HFFc6 (cell line): ENCODE measurements at regions not wholly inside any gene's neighbourhood (a gene's known extent, or its start where the extent isn't known, plus 50 kb on each side); places are given as distances from the start of the nearest gene placed in this dataset.

Source experiments
- DNase-seq: peaks from one replicate; pipeline ENCODE4 v3.0.0-alpha.2; 2018
- H3K27ac Mint-ChIP-seq: 2 replicates; pipeline ENCODE4 v1.8.0; 2020; ENCODE audit warnings: mild to moderate bottlenecking, mixed read lengths
- H3K27me3 Mint-ChIP-seq: 2 replicates; pipeline ENCODE4 v1.8.0; 2021; ENCODE audit warnings: mild to moderate bottlenecking, moderate library complexity, mixed read lengths; ENCODE audit not compliant: insufficient read depth
- H3K36me3 Mint-ChIP-seq: 2 replicates; pipeline ENCODE4 v1.8.0; 2021; ENCODE audit warnings: low read depth, mixed read lengths
- H3K4me1 Mint-ChIP-seq: 2 replicates; pipeline ENCODE4 v1.8.0; 2020; ENCODE audit warnings: low read depth, mixed read lengths
- H3K4me3 Mint-ChIP-seq: 2 replicates; pipeline ENCODE4 v1.8.0; 2020; ENCODE audit warnings: mild to moderate bottlenecking, moderate library complexity, mixed read lengths
- H3K9me3 Mint-ChIP-seq: 2 replicates; pipeline ENCODE4 v1.8.0; 2020; ENCODE audit warnings: mild to moderate bottlenecking, mixed read lengths
- CTCF ChIP-seq: fragments of 200-600 bp; sonication (generic); IDR thresholded peaks from 2 replicates; pipeline ENCODE4 v1.5.0; 2021; ENCODE audit warnings: antibody characterized with exemption, mild to moderate bottlenecking

GRCh38 chr20:12718619-12719018 lies 290.2 kb upstream of the SPTLC3 start:
- no peak for DNase-seq
- H3K27me3 Mint-ChIP-seq = no peaks in the 10 kb centered on the region
- H3K27ac Mint-ChIP-seq = no peak overlapping the region
- H3K4me1 Mint-ChIP-seq = no peaks in the 10 kb centered on the region
- H3K4me3 Mint-ChIP-seq = no peak overlapping the region
- peaks cover 52% of the 10 kb centered on the region for H3K9me3 Mint-ChIP-seq
- TF ChIP-seq CTCF = no peak
- H3K36me3 Mint-ChIP-seq = peaks cover 4% of the 10 kb centered on the region; the same call in 1 of the 2 replicates

- no peak for DNase-seq
- peaks cover 42% of the 10 kb centered on the region for H3K9me3 Mint-ChIP-seq
- peaks cover 4% of the 10 kb centered on the region for H3K36me3 Mint-ChIP-seq
- no peaks in the 10 kb centered on the region for H3K4me1 Mint-ChIP-seq
- no peak for TF ChIP-seq CTCF
- no peak overlapping the region for H3K4me3 Mint-ChIP-seq
- H3K27me3 Mint-ChIP-seq = no peaks in the 10 kb centered on the region
- H3K27ac Mint-ChIP-seq = no peak overlapping the region
Measured at GRCh38 chr20:12721636-12722035, 287.1 kb upstream of the SPTLC3 start.

- Mint-ChIP-seq H3K4me1 (no peaks in the 10 kb centered on the region), H3K36me3 (peaks cover 4% of the 10 kb centered on the region), H3K4me3 (no peak overlapping the region), H3K27ac (no peak overlapping the region), H3K27me3 (no peaks in the 10 kb centered on the region), H3K9me3 (peaks cover 42% of the 10 kb centered on the region)
- DNase-seq = no peak
- no peak for TF ChIP-seq CTCF
Measured at GRCh38 chr20:12722091-12722490, 286.7 kb upstream of the SPTLC3 start.

GRCh38 chr20:12723811-12724210 lies 285.0 kb upstream of the SPTLC3 start:
- no peak for TF ChIP-seq CTCF
- no peak overlapping the region for H3K27ac Mint-ChIP-seq
- H3K27me3 Mint-ChIP-seq = no peaks in the 10 kb centered on the region
- H3K9me3 Mint-ChIP-seq = peaks cover 43% of the 10 kb centered on the region
- H3K4me1 Mint-ChIP-seq = no peaks in the 10 kb centered on the region
- H3K36me3 Mint-ChIP-seq = peaks cover 4% of the 10 kb centered on the region
- DNase-seq = no peak
- no peak overlapping the region for H3K4me3 Mint-ChIP-seq

- no peak for TF ChIP-seq CTCF
- no peak overlapping the region for H3K4me3 Mint-ChIP-seq
- no peaks in the 10 kb centered on the region for H3K4me1 Mint-ChIP-seq
- no peak for DNase-seq
- H3K27me3 Mint-ChIP-seq = no peaks in the 10 kb centered on the region
- H3K27ac Mint-ChIP-seq = no peak overlapping the region
- peaks cover 46% of the 10 kb centered on the region for H3K9me3 Mint-ChIP-seq
- H3K36me3 Mint-ChIP-seq = no peaks in the 10 kb centered on the region; the same call in 1 of the 2 replicates
Measured at GRCh38 chr20:12728782-12729181, 280.0 kb upstream of the SPTLC3 start.

GRCh38 chr20:12729326-12729725 lies 279.4 kb upstream of the SPTLC3 start:
- Mint-ChIP-seq H3K4me3 (no peak overlapping the region), H3K27ac (no peak overlapping the region), H3K36me3 (no peaks in the 10 kb centered on the region; the same call in 1 of the 2 replicates), H3K9me3 (peaks cover 40% of the 10 kb centered on the region), H3K27me3 (no peaks in the 10 kb centered on the region), H3K4me1 (no peaks in the 10 kb centered on the region)
- TF ChIP-seq CTCF = no peak
- DNase-seq = no peak
